Body of pancreas (tissue), 4 donors: ENCODE measurements at regions not wholly inside any gene's neighbourhood (a gene's known extent, or its start where the extent isn't known, plus 50 kb on each side); places are given as distances from the start of the nearest gene placed in this dataset.

Experiments used
- ATAC-seq: fragments of 150-250 bp; one replicate; pipeline ENCODE4 v1.9.1; 2016
- DNase-seq, 4 donors: peaks; one replicate each; pipeline ENCODE4 v3.0.0-alpha.2; 2019
- H3K27ac ChIP-seq, 4 donors: fragments of 200-600 bp; sonication (generic); 1 replicate in 3 of 4; 2 replicates in 1 of 4; pipeline versions ENCODE4 v1.5.1 to v1.6.1; 2016 to 2019; ENCODE audit warnings: mild to moderate bottlenecking in 1 of 4, mixed read lengths in 1 of 4, moderate library complexity in 1 of 4
- H3K27me3 ChIP-seq, 2 donors: fragments of 200-600 bp; sonication (generic); one replicate each; pipeline ENCODE4 v1.6.0; 2016; ENCODE audit warnings: mild to moderate bottlenecking in 1 of 2
- H3K36me3 ChIP-seq, 2 donors: fragments of 200-600 bp; sonication (generic); replicated peaks in 1 of 2; 2 replicates each; pipeline ENCODE4 v1.5.1; 2016; ENCODE audit warnings: low read depth in 2 of 2; ENCODE audit not compliant: insufficient read depth in 1 of 2
- H3K4me1 ChIP-seq: fragments of 200-600 bp; sonication (generic); one replicate; pipeline ENCODE4 v1.6.0; 2016
- H3K4me3 ChIP-seq, 2 donors: fragments of 200-600 bp; sonication (generic); 1 replicate in 1 of 2; 2 replicates in 1 of 2; pipeline ENCODE4 v1.5.1; 2016 to 2019
- H3K9me3 ChIP-seq, 3 donors: fragments of 200-600 bp; sonication (generic); 1 replicate in 2 of 3; 2 replicates in 1 of 3; pipeline ENCODE4 v1.5.1; 2016
- CTCF ChIP-seq, 7 experiments: fragments of 450-650 bp in 4 of 7; fragments of 200-600 bp in 3 of 7; sonication (generic) in 3 of 7; IDR thresholded peaks; one replicate each; pipeline ENCODE4 v1.5.1; 2016 to 2019; ENCODE audit warnings: antibody characterized with exemption in 7 of 7
- POLR2A ChIP-seq, 3 donors: fragments of 450-650 bp; IDR thresholded peaks; one replicate each; pipeline ENCODE4 v1.6.1; 2016; ENCODE audit warnings: antibody characterized with exemption in 3 of 3, mild to moderate bottlenecking in 2 of 3
- WGBS, 2 donors: methylation state at CpG; one replicate each; pipeline ENCODE4 v1.1.5; 2017; 5-methylcytosine and 5-hydroxymethylcytosine counted together
- intact Hi-C: fragments of 100-400 bp; cut with DNase I; formaldehyde crosslinking; loops from one replicate; pipeline ENCODE4 v1.15.1; 2023

GRCh38 chr5:138666226-138666742 lies 86.9 kb upstream of the CTNNA1 start:
- Histone ChIP-seq H3K36me3 (no peaks in the 10 kb centered on the region), H3K27me3 (no peaks in the 10 kb centered on the region), H3K9me3 (no peaks in the 10 kb centered on the region), H3K4me3 (no peak overlapping the region), H3K27ac (no peak overlapping the region), H3K4me1 (no peaks in the 10 kb centered on the region)
- no peak for ATAC-seq
- intact Hi-C loops: no loop called here
- WGBS, 2 donors: 92 to 95% methylated on average over 8 of the region's 8 CpGs
- TF ChIP-seq POLR2A (IDR thresholded peaks at IDR 0.05) (no peak), CTCF (IDR thresholded peaks at IDR 0.05) (no peak)
- DNase-seq: no peak

GRCh38 chr5:138665261-138665660 lies 88.0 kb upstream of the CTNNA1 start:
- ATAC-seq (no peak), DNase-seq (no peak)
- Histone ChIP-seq H3K9me3 (no peaks in the 10 kb centered on the region), H3K4me1 (no peaks in the 10 kb centered on the region), H3K27ac (no peak overlapping the region), H3K27me3 (no peaks in the 10 kb centered on the region), H3K4me3 (no peak overlapping the region), H3K36me3 (no peaks in the 10 kb centered on the region)
- intact Hi-C loops: no loop called here
- 92 to 95% methylated on average over 5 of the region's 5 CpGs for WGBS, 2 donors
- TF ChIP-seq CTCF (IDR thresholded peaks at IDR 0.05) (no peak), POLR2A (IDR thresholded peaks at IDR 0.05) (no peak)

GRCh38 chr5:138664276-138664943 lies 88.8 kb upstream of the CTNNA1 start:
- no peak for TF ChIP-seq CTCF (IDR thresholded peaks at IDR 0.05)
- no peak for TF ChIP-seq POLR2A (IDR thresholded peaks at IDR 0.05)
- no peak overlapping the region for H3K4me3 ChIP-seq
- no peaks in the 10 kb centered on the region for H3K9me3 ChIP-seq
- H3K4me1 ChIP-seq: no peaks in the 10 kb centered on the region
- no peaks in the 10 kb centered on the region for H3K36me3 ChIP-seq
- intact Hi-C loops: no loop called here
- 79 to 87% methylated on average over 9 of the region's 9 CpGs for WGBS, 2 donors
- H3K27ac ChIP-seq: no peak overlapping the region
- DNase-seq (peak in 1 of 4 donors; percentile 3), ATAC-seq (no peak)
- H3K27me3 ChIP-seq: no peaks in the 10 kb centered on the region

GRCh38 chr5:138663561-138663960 lies 88.4 kb upstream of the HSPA9 start:
- peak in 1 of 4 donors; percentile 6 for DNase-seq
- no peak overlapping the region for H3K4me3 ChIP-seq
- no peaks in the 10 kb centered on the region for H3K27me3 ChIP-seq
- ATAC-seq: no peak
- H3K4me1 ChIP-seq: no peaks in the 10 kb centered on the region
- intact Hi-C loops: no loop called here
- H3K9me3 ChIP-seq: no peaks in the 10 kb centered on the region
- no peaks in the 10 kb centered on the region for H3K36me3 ChIP-seq
- TF ChIP-seq POLR2A (IDR thresholded peaks at IDR 0.05) (no peak), CTCF (IDR thresholded peaks at IDR 0.05) (no peak)
- 68 to 72% methylated on average over 4 of the region's 4 CpGs for WGBS, 2 donors
- H3K27ac ChIP-seq: no peak overlapping the region

GRCh38 chr5:138663009-138663408 lies 87.8 kb upstream of the HSPA9 start:
- no peaks in the 10 kb centered on the region for H3K36me3 ChIP-seq
- 69 to 74% methylated on average over 4 to 5 of the region's 5 CpGs for WGBS, 2 donors
- H3K27me3 ChIP-seq: no peaks in the 10 kb centered on the region
- ATAC-seq: no peak
- no peak overlapping the region for H3K4me3 ChIP-seq
- TF ChIP-seq POLR2A (IDR thresholded peaks at IDR 0.05) (no peak), CTCF (IDR thresholded peaks at IDR 0.05) (no peak)
- DNase-seq: peak in 1 of 4 donors; percentile 4
- intact Hi-C loops: no loop called here
- no peaks in the 10 kb centered on the region for H3K4me1 ChIP-seq
- H3K9me3 ChIP-seq: no peaks in the 10 kb centered on the region
- no peak overlapping the region for H3K27ac ChIP-seq
